ENCODE measurements at regions not wholly inside any gene's neighbourhood (a gene's known extent, or its start where the extent isn't known, plus 50 kb on each side); places are given as distances from the start of the nearest gene placed in this dataset.

GRCh38 chr11:130806746-130807145 is 109.5 kb downstream of the SNX19 start:
- no peak for TF ChIP-seq TARDBP (IDR thresholded peaks at IDR 0.05)
- no peak for TF ChIP-seq SUZ12 (IDR thresholded peaks at IDR 0.05)

Data from HEK293T (cell line).